ENCODE measurements at regions not wholly inside any gene's neighbourhood (a gene's known extent, or its start where the extent isn't known, plus 50 kb on each side); places are given as distances from the start of the nearest gene placed in this dataset.

GRCh38 chr12:41943671-41944070 lies 201.0 kb downstream of the GXYLT1 start:
- Histone ChIP-seq H3K79me2 (ENCODE audit: low read length) (no peaks in the 10 kb centered on the region), H3K9ac (ENCODE audit: low read length) (no peak overlapping the region), H3K4me1 (ENCODE audit: low read length) (no peaks in the 10 kb centered on the region), H3K9me3 (ENCODE audit: insufficient read depth, low read length) (peaks cover 13% of the 10 kb centered on the region), H3K27ac (ENCODE audit: low read length) (no peak overlapping the region), H3K4me3 (ENCODE audit: low read length) (no peak overlapping the region), H3K36me3 (replicated peaks; ENCODE audit: low read depth, low read length) (no peaks in the 10 kb centered on the region), H3K27me3 (ENCODE audit: low read depth, low read length) (no peaks in the 10 kb centered on the region), H4K20me1 (ENCODE audit: insufficient read depth, low read length) (no peaks in the 10 kb centered on the region), H2AFZ (ENCODE audit: low read depth, low read length) (no peak overlapping the region), H3K4me2 (ENCODE audit: low read length) (no peak overlapping the region)
- TF ChIP-seq EZH2phosphoT487 (IDR thresholded peaks at IDR 0.05; ENCODE audit: low read depth), result no peak
- no peak for TF ChIP-seq CTCF (IDR thresholded peaks at IDR 0.05; ENCODE audit: low read depth, low read length)

GRCh38 chr12:41942354-41942753 lies 202.3 kb downstream of the GXYLT1 start:
- Histone ChIP-seq H3K9ac (ENCODE audit: low read length) (no peak overlapping the region), H3K36me3 (replicated peaks; ENCODE audit: low read depth, low read length) (no peaks in the 10 kb centered on the region), H3K27ac (ENCODE audit: low read length) (no peak overlapping the region), H3K4me2 (ENCODE audit: low read length) (no peak overlapping the region), H3K79me2 (ENCODE audit: low read length) (no peaks in the 10 kb centered on the region), H4K20me1 (ENCODE audit: insufficient read depth, low read length) (no peaks in the 10 kb centered on the region), H2AFZ (ENCODE audit: low read depth, low read length) (no peak overlapping the region), H3K4me3 (ENCODE audit: low read length) (no peak overlapping the region), H3K4me1 (ENCODE audit: low read length) (no peaks in the 10 kb centered on the region), H3K27me3 (ENCODE audit: low read depth, low read length) (no peaks in the 10 kb centered on the region), H3K9me3 (ENCODE audit: insufficient read depth, low read length) (peaks cover 13% of the 10 kb centered on the region)
- no peak for TF ChIP-seq EZH2phosphoT487 (IDR thresholded peaks at IDR 0.05; ENCODE audit: low read depth)
- TF ChIP-seq CTCF (IDR thresholded peaks at IDR 0.05; ENCODE audit: low read depth, low read length), result no peak

GRCh38 chr12:41941079-41941478 lies 203.6 kb downstream of the GXYLT1 start:
- Histone ChIP-seq H3K4me3 (ENCODE audit: low read length) (no peak overlapping the region), H3K36me3 (replicated peaks; ENCODE audit: low read depth, low read length) (no peaks in the 10 kb centered on the region), H3K27ac (ENCODE audit: low read length) (no peak overlapping the region), H4K20me1 (ENCODE audit: insufficient read depth, low read length) (no peaks in the 10 kb centered on the region), H3K9me3 (ENCODE audit: insufficient read depth, low read length) (peaks cover 6% of the 10 kb centered on the region; the same call in 1 of the 2 replicates), H3K4me2 (ENCODE audit: low read length) (no peak overlapping the region), H3K79me2 (ENCODE audit: low read length) (no peaks in the 10 kb centered on the region), H3K9ac (ENCODE audit: low read length) (no peak overlapping the region), H3K4me1 (ENCODE audit: low read length) (no peaks in the 10 kb centered on the region), H3K27me3 (ENCODE audit: low read depth, low read length) (no peaks in the 10 kb centered on the region), H2AFZ (ENCODE audit: low read depth, low read length) (no peak overlapping the region)
- no peak for TF ChIP-seq CTCF (IDR thresholded peaks at IDR 0.05; ENCODE audit: low read depth, low read length)
- no peak for TF ChIP-seq EZH2phosphoT487 (IDR thresholded peaks at IDR 0.05; ENCODE audit: low read depth)

- H3K9me3 ChIP-seq (ENCODE audit: insufficient read depth, low read length), result peaks cover 1% of the 10 kb centered on the region; the same call in 1 of the 2 replicates
- H3K79me2 ChIP-seq (ENCODE audit: low read length), result no peaks in the 10 kb centered on the region
- no peaks in the 10 kb centered on the region for H4K20me1 ChIP-seq (ENCODE audit: insufficient read depth, low read length)
- H3K4me1 ChIP-seq (ENCODE audit: low read length), result no peaks in the 10 kb centered on the region
- H3K4me3 ChIP-seq (ENCODE audit: low read length), result no peak overlapping the region
- H3K27me3 ChIP-seq (ENCODE audit: low read depth, low read length), result no peaks in the 10 kb centered on the region
- TF ChIP-seq EZH2phosphoT487 (IDR thresholded peaks at IDR 0.05; ENCODE audit: low read depth), result no peak
- no peak for TF ChIP-seq CTCF (IDR thresholded peaks at IDR 0.05; ENCODE audit: low read depth, low read length)
- no peak overlapping the region for H3K4me2 ChIP-seq (ENCODE audit: low read length)
- H3K9ac ChIP-seq (ENCODE audit: low read length), result no peak overlapping the region
- no peak overlapping the region for H3K27ac ChIP-seq (ENCODE audit: low read length)
- H2AFZ ChIP-seq (ENCODE audit: low read depth, low read length), result no peak overlapping the region
- no peaks in the 10 kb centered on the region for H3K36me3 ChIP-seq (replicated peaks; ENCODE audit: low read depth, low read length)
Observed at GRCh38 chr12:41940571-41940970, 204.1 kb downstream of the GXYLT1 start.
